ENCODE measurements at regions not wholly inside any gene's neighbourhood (a gene's known extent, or its start where the extent isn't known, plus 50 kb on each side); places are given as distances from the start of the nearest gene placed in this dataset.

GRCh38 chr2:181203412-181203811, 223.0 kb downstream of the UBE2E3 start:
- Mint-ChIP-seq H3K27ac (peak overlapping the region in 2 of 6 donors; percentile 13 to 26), H3K4me1 (peaks cover 25 to 38% of the 10 kb centered on the region in 2 donors), H3K4me3 (no peak overlapping the region), H3K27me3 (ENCODE audit: low read depth in 3 of 3) (no peaks in the 10 kb centered on the region), H3K36me3 (peaks cover 11 to 37% (median 34%) of the 10 kb centered on the region in 3 donors), H3K9me3 (peaks cover 0 to 19% (median 8%) of the 10 kb centered on the region in 6 donors)
- no peak for DNase-seq

- no peaks in the 10 kb centered on the region for H3K27me3 Mint-ChIP-seq (ENCODE audit: low read depth in 3 of 3)
- H3K9me3 Mint-ChIP-seq: peaks cover 0 to 20% (median 11%) of the 10 kb centered on the region in 6 donors
- DNase-seq: no peak
- H3K27ac Mint-ChIP-seq: no peak overlapping the region
- no peak overlapping the region for H3K4me3 Mint-ChIP-seq
- peaks cover 11 to 42% (median 35%) of the 10 kb centered on the region in 3 donors for H3K36me3 Mint-ChIP-seq
- peaks cover 20 to 33% of the 10 kb centered on the region in 2 donors for H3K4me1 Mint-ChIP-seq
Observed at GRCh38 chr2:181203916-181204315, 223.5 kb downstream of the UBE2E3 start.

GRCh38 chr2:181218401-181218821, 238.0 kb downstream of the UBE2E3 start:
- no peak overlapping the region for H3K4me3 Mint-ChIP-seq
- H3K27me3 Mint-ChIP-seq (ENCODE audit: low read depth in 3 of 3): peaks cover 0 to 1% (median 0%) of the 10 kb centered on the region in 3 donors
- DNase-seq: no peak
- peaks cover 3 to 7% (median 7%) of the 10 kb centered on the region in 3 donors for H3K36me3 Mint-ChIP-seq
- peaks cover 10 to 19% of the 10 kb centered on the region in 2 donors for H3K4me1 Mint-ChIP-seq
- H3K27ac Mint-ChIP-seq: no peak overlapping the region
- H3K9me3 Mint-ChIP-seq: no peaks in the 10 kb centered on the region

GRCh38 chr2:181223234-181223633, 234.0 kb upstream of the ITGA4 start:
- peaks cover 22 to 32% of the 10 kb centered on the region in 2 donors for H3K4me1 Mint-ChIP-seq
- DNase-seq: no peak
- H3K9me3 Mint-ChIP-seq: no peaks in the 10 kb centered on the region
- peak overlapping the region in 5 of 6 donors; percentile 5 to 83 (median 25) for H3K27ac Mint-ChIP-seq
- peaks cover 0 to 2% (median 1%) of the 10 kb centered on the region in 3 donors for H3K27me3 Mint-ChIP-seq (ENCODE audit: low read depth in 3 of 3)
- peak overlapping the region in 4 of 5 donors; percentile 7 to 58 (median 32) for H3K4me3 Mint-ChIP-seq
- H3K36me3 Mint-ChIP-seq: peaks cover 21 to 29% (median 28%) of the 10 kb centered on the region in 3 donors

- no peak for DNase-seq
- H3K27ac Mint-ChIP-seq: peak overlapping the region in 5 of 6 donors; percentile 53 to 87 (median 69)
- peaks cover 0 to 2% (median 0%) of the 10 kb centered on the region in 3 donors for H3K27me3 Mint-ChIP-seq (ENCODE audit: low read depth in 3 of 3)
- peaks cover 24 to 29% (median 28%) of the 10 kb centered on the region in 3 donors for H3K36me3 Mint-ChIP-seq
- peak overlapping the region in 3 of 5 donors; percentile 1 to 72 (median 3) for H3K4me3 Mint-ChIP-seq
- no peaks in the 10 kb centered on the region for H3K9me3 Mint-ChIP-seq
- peaks cover 22 to 32% of the 10 kb centered on the region in 2 donors for H3K4me1 Mint-ChIP-seq
Observed at GRCh38 chr2:181224866-181225265, 232.3 kb upstream of the ITGA4 start.

GRCh38 chr2:181228661-181229060, 228.5 kb upstream of the ITGA4 start:
- no peak for DNase-seq
- peaks cover 16 to 28% of the 10 kb centered on the region in 2 donors for H3K4me1 Mint-ChIP-seq
- H3K36me3 Mint-ChIP-seq: peaks cover 22 to 32% (median 29%) of the 10 kb centered on the region in 3 donors
- no peaks in the 10 kb centered on the region for H3K9me3 Mint-ChIP-seq
- H3K27me3 Mint-ChIP-seq (ENCODE audit: low read depth in 3 of 3): peaks cover 0 to 2% (median 0%) of the 10 kb centered on the region in 3 donors
- no peak overlapping the region for H3K4me3 Mint-ChIP-seq
- no peak overlapping the region for H3K27ac Mint-ChIP-seq

GRCh38 chr2:181231151-181231550, 226.0 kb upstream of the ITGA4 start:
- peak overlapping the region in 1 of 6 donors; percentile 32 for H3K27ac Mint-ChIP-seq
- peaks cover 0 to 4% (median 0%) of the 10 kb centered on the region in 3 donors for H3K27me3 Mint-ChIP-seq (ENCODE audit: low read depth in 3 of 3)
- no peak for DNase-seq
- H3K36me3 Mint-ChIP-seq: peaks cover 19 to 31% (median 29%) of the 10 kb centered on the region in 3 donors
- no peaks in the 10 kb centered on the region for H3K9me3 Mint-ChIP-seq
- H3K4me3 Mint-ChIP-seq: no peak overlapping the region
- peaks cover 24 to 31% of the 10 kb centered on the region in 2 donors for H3K4me1 Mint-ChIP-seq

GRCh38 chr2:181231886-181232621, 225.1 kb upstream of the ITGA4 start:
- H3K36me3 Mint-ChIP-seq: peaks cover 12 to 25% (median 21%) of the 10 kb centered on the region in 3 donors
- no peak for DNase-seq
- H3K9me3 Mint-ChIP-seq: no peaks in the 10 kb centered on the region
- peaks cover 0 to 3% (median 0%) of the 10 kb centered on the region in 3 donors for H3K27me3 Mint-ChIP-seq (ENCODE audit: low read depth in 3 of 3)
- H3K4me3 Mint-ChIP-seq: no peak overlapping the region
- H3K27ac Mint-ChIP-seq: peak overlapping the region in 1 of 6 donors; percentile 11
- H3K4me1 Mint-ChIP-seq: peaks cover 29 to 36% of the 10 kb centered on the region in 2 donors

GRCh38 chr2:181234487-181234891, 222.7 kb upstream of the ITGA4 start:
- no peak for DNase-seq
- H3K27ac Mint-ChIP-seq: peak overlapping the region in 3 of 6 donors; percentile 18 to 61 (median 36)
- H3K4me1 Mint-ChIP-seq: peaks cover 42 to 61% of the 10 kb centered on the region in 2 donors
- H3K27me3 Mint-ChIP-seq (ENCODE audit: low read depth in 3 of 3): peaks cover 0 to 3% (median 1%) of the 10 kb centered on the region in 3 donors
- peaks cover 7 to 28% (median 19%) of the 10 kb centered on the region in 3 donors for H3K36me3 Mint-ChIP-seq
- no peaks in the 10 kb centered on the region for H3K9me3 Mint-ChIP-seq
- H3K4me3 Mint-ChIP-seq: peak overlapping the region in 2 of 5 donors; percentile 11 to 28

GRCh38 chr2:181235011-181235410, 222.2 kb upstream of the ITGA4 start:
- Mint-ChIP-seq H3K27me3 (ENCODE audit: low read depth in 3 of 3) (peaks cover 0 to 3% (median 1%) of the 10 kb centered on the region in 3 donors), H3K4me1 (peaks cover 43 to 63% of the 10 kb centered on the region in 2 donors), H3K9me3 (no peaks in the 10 kb centered on the region), H3K4me3 (peak overlapping the region in 3 of 5 donors; percentile 30 to 70 (median 56)), H3K36me3 (peaks cover 7 to 28% (median 19%) of the 10 kb centered on the region in 3 donors), H3K27ac (peak overlapping the region in 5 of 6 donors; percentile 16 to 61 (median 27))
- DNase-seq: no peak

GRCh38 chr2:181235683-181236459, 221.3 kb upstream of the ITGA4 start:
- Mint-ChIP-seq H3K4me1 (peaks cover 43 to 67% of the 10 kb centered on the region in 2 donors), H3K9me3 (no peaks in the 10 kb centered on the region), H3K27me3 (ENCODE audit: low read depth in 3 of 3) (peaks cover 0 to 3% (median 1%) of the 10 kb centered on the region in 3 donors), H3K4me3 (peak overlapping the region; percentile 34 to 70 (median 51)), H3K36me3 (peaks cover 7 to 22% (median 14%) of the 10 kb centered on the region in 3 donors), H3K27ac (peak overlapping the region; percentile 27 to 80 (median 56))
- peak; percentile 27 to 36 (median 29) for DNase-seq

GRCh38 chr2:181239201-181239799, 217.9 kb upstream of the ITGA4 start:
- peaks cover 0 to 5% (median 1%) of the 10 kb centered on the region in 3 donors for H3K27me3 Mint-ChIP-seq (ENCODE audit: low read depth in 3 of 3)
- no peak overlapping the region for H3K4me3 Mint-ChIP-seq
- peaks cover 7 to 16% (median 10%) of the 10 kb centered on the region in 3 donors for H3K36me3 Mint-ChIP-seq
- peak overlapping the region in 3 of 6 donors; percentile 2 to 60 (median 38) for H3K27ac Mint-ChIP-seq
- DNase-seq: peak in 1 of 3 donors; percentile 11
- no peaks in the 10 kb centered on the region for H3K9me3 Mint-ChIP-seq
- H3K4me1 Mint-ChIP-seq: peaks cover 50 to 69% of the 10 kb centered on the region in 2 donors

- Mint-ChIP-seq H3K4me3 (no peak overlapping the region), H3K36me3 (peaks cover 7 to 20% (median 10%) of the 10 kb centered on the region in 3 donors), H3K9me3 (no peaks in the 10 kb centered on the region), H3K27me3 (ENCODE audit: low read depth in 3 of 3) (peaks cover 0 to 5% (median 1%) of the 10 kb centered on the region in 3 donors), H3K4me1 (peaks cover 40 to 64% of the 10 kb centered on the region in 2 donors), H3K27ac (peak overlapping the region in 2 of 6 donors; percentile 17 to 34)
- DNase-seq: no peak
Observed at GRCh38 chr2:181240844-181241243, 216.3 kb upstream of the ITGA4 start.
